ENCODE measurements at regions not wholly inside any gene's neighbourhood (a gene's known extent, or its start where the extent isn't known, plus 50 kb on each side); places are given as distances from the start of the nearest gene placed in this dataset.

- Histone ChIP-seq H3K36me3 (no peaks in the 10 kb centered on the region), H3K27me3 (no peaks in the 10 kb centered on the region), H3K4me1 (ENCODE audit: control insufficient read depth in 1 of 2, insufficient read depth in 1 of 2, low read depth in 1 of 2, low read length in 1 of 2) (no peaks in the 10 kb centered on the region), H3K27ac (no peak overlapping the region), H3K9me3 (no peaks in the 10 kb centered on the region), H3K4me3 (ENCODE audit: low read depth in 1 of 2, low read length in 1 of 2) (no peak overlapping the region)
- no peak for TF ChIP-seq CTCF (IDR thresholded peaks at IDR 0.05)
Observed at GRCh38 chr5:6806668-6807067, 93.4 kb downstream of the TENT4A start.

GRCh38 chr5:6808462-6808861, 95.2 kb downstream of the TENT4A start:
- TF ChIP-seq CTCF (IDR thresholded peaks at IDR 0.05): no peak
- Histone ChIP-seq H3K27ac (no peak overlapping the region), H3K36me3 (no peaks in the 10 kb centered on the region), H3K27me3 (no peaks in the 10 kb centered on the region), H3K9me3 (no peaks in the 10 kb centered on the region), H3K4me3 (ENCODE audit: low read depth in 1 of 2, low read length in 1 of 2) (no peak overlapping the region), H3K4me1 (ENCODE audit: control insufficient read depth in 1 of 2, insufficient read depth in 1 of 2, low read depth in 1 of 2, low read length in 1 of 2) (no peaks in the 10 kb centered on the region)

- Histone ChIP-seq H3K27me3 (no peaks in the 10 kb centered on the region), H3K4me3 (ENCODE audit: low read depth in 1 of 2, low read length in 1 of 2) (no peak overlapping the region), H3K36me3 (no peaks in the 10 kb centered on the region), H3K9me3 (no peaks in the 10 kb centered on the region), H3K4me1 (ENCODE audit: control insufficient read depth in 1 of 2, insufficient read depth in 1 of 2, low read depth in 1 of 2, low read length in 1 of 2) (no peaks in the 10 kb centered on the region), H3K27ac (no peak overlapping the region)
- TF ChIP-seq CTCF (IDR thresholded peaks at IDR 0.05): no peak
Observed at GRCh38 chr5:6810641-6811405, 97.6 kb downstream of the TENT4A start.

GRCh38 chr5:6812091-6812490, 98.9 kb downstream of the TENT4A start:
- H3K4me3 ChIP-seq (ENCODE audit: low read depth in 1 of 2, low read length in 1 of 2): no peak overlapping the region
- no peaks in the 10 kb centered on the region for H3K9me3 ChIP-seq
- H3K27me3 ChIP-seq: no peaks in the 10 kb centered on the region
- H3K36me3 ChIP-seq: no peaks in the 10 kb centered on the region
- H3K4me1 ChIP-seq (ENCODE audit: control insufficient read depth in 1 of 2, insufficient read depth in 1 of 2, low read depth in 1 of 2, low read length in 1 of 2): no peaks in the 10 kb centered on the region
- TF ChIP-seq CTCF (IDR thresholded peaks at IDR 0.05): no peak
- no peak overlapping the region for H3K27ac ChIP-seq

GRCh38 chr5:6812800-6813731, 99.8 kb downstream of the TENT4A start:
- H3K27me3 ChIP-seq: no peaks in the 10 kb centered on the region
- TF ChIP-seq CTCF (IDR thresholded peaks at IDR 0.05): no peak
- H3K9me3 ChIP-seq: no peaks in the 10 kb centered on the region
- H3K27ac ChIP-seq: no peak overlapping the region
- H3K4me3 ChIP-seq (ENCODE audit: low read depth in 1 of 2, low read length in 1 of 2): no peak overlapping the region
- no peaks in the 10 kb centered on the region for H3K4me1 ChIP-seq (ENCODE audit: control insufficient read depth in 1 of 2, insufficient read depth in 1 of 2, low read depth in 1 of 2, low read length in 1 of 2)
- H3K36me3 ChIP-seq: no peaks in the 10 kb centered on the region

All from neutrophil (primary cell).